MM.1S (cell line): ENCODE measurements at regions not wholly inside any gene's neighbourhood (a gene's known extent, or its start where the extent isn't known, plus 50 kb on each side); places are given as distances from the start of the nearest gene placed in this dataset.

ENCODE experiments used
- DNase-seq: peaks from one replicate; pipeline ENCODE4 v3.0.0-alpha.2; 2015
- H2AFZ ChIP-seq: fragments of 300-600 bp; sonication (generic); 2 replicates; pipeline ENCODE4 v1.6.0; 2016; ENCODE audit warnings: antibody characterized with exemption, low read length
- H3F3A ChIP-seq: fragments of 300-600 bp; sonication (generic); 2 replicates; pipeline ENCODE4 v1.6.1; 2016; ENCODE audit warnings: mild to moderate bottlenecking, antibody characterized with exemption, low read length, moderate library complexity, mixed read lengths; ENCODE audit not compliant: insufficient read depth
- H3K27ac ChIP-seq: fragments of 300-600 bp; sonication (generic); 2 replicates; pipeline ENCODE4 v1.5.1; 2016; ENCODE audit warnings: mild to moderate bottlenecking, low read length
- H3K27me3 ChIP-seq: fragments of 300-600 bp; sonication (generic); replicated peaks from 2 replicates; pipeline ENCODE4 v1.6.0; 2016; ENCODE audit warnings: low read length; ENCODE audit not compliant: insufficient read depth
- H3K36me3 ChIP-seq: fragments of 300-600 bp; sonication (generic); replicated peaks from 2 replicates; pipeline ENCODE4 v1.6.1; 2016; ENCODE audit warnings: mild to moderate bottlenecking, low read length, mixed read lengths; ENCODE audit not compliant: insufficient read depth
- H3K4me1 ChIP-seq: fragments of 300-600 bp; sonication (generic); 2 replicates; pipeline ENCODE4 v1.6.1; 2016; ENCODE audit warnings: low read length, mixed read lengths
- H3K4me2 ChIP-seq: fragments of 300-600 bp; sonication (generic); 2 replicates; pipeline ENCODE4 v1.6.0; 2016; ENCODE audit warnings: low read depth, low read length
- H3K4me3 ChIP-seq: fragments of 300-600 bp; sonication (generic); 2 replicates; pipeline ENCODE4 v1.5.1; 2016; ENCODE audit warnings: low read length, mixed read lengths
- H3K79me2 ChIP-seq: fragments of 300-600 bp; sonication (generic); 2 replicates; pipeline ENCODE4 v1.6.1; 2016; ENCODE audit warnings: mixed run types, low read length, mixed read lengths
- H3K9ac ChIP-seq: fragments of 300-600 bp; sonication (generic); 2 replicates; pipeline ENCODE4 v1.6.1; 2016; ENCODE audit warnings: low read length, mixed read lengths
- H3K9me2 ChIP-seq: fragments of 300-600 bp; sonication (generic); replicated peaks from 2 replicates; pipeline ENCODE4 v1.6.1; 2016; ENCODE audit warnings: mild to moderate bottlenecking, low read length, mixed read lengths; ENCODE audit not compliant: insufficient read depth
- H3K9me3 ChIP-seq: fragments of 300-600 bp; sonication (generic); replicated peaks from 2 replicates; pipeline ENCODE4 v1.6.1; 2016; ENCODE audit warnings: mild to moderate bottlenecking, low read length, mixed read lengths; ENCODE audit not compliant: insufficient read depth
- H4K20me1 ChIP-seq: fragments of 300-600 bp; sonication (generic); 2 replicates; pipeline ENCODE4 v1.6.1; 2016; ENCODE audit warnings: mild to moderate bottlenecking, low read length, moderate library complexity, mixed read lengths; ENCODE audit not compliant: insufficient read depth
- EZH2 ChIP-seq: fragments of 300-600 bp; sonication (generic); optimal IDR thresholded peaks from 2 replicates; pipeline ENCODE3; 2017; ENCODE audit warnings: low read depth, mild to moderate bottlenecking, antibody characterized with exemption, low read length, mixed read lengths
- EZH2phosphoT487 ChIP-seq: fragments of 300-600 bp; sonication (generic); IDR thresholded peaks from 2 replicates; pipeline ENCODE4 v1.6.1; 2018; ENCODE audit warnings: antibody characterized with exemption, low read length
- TF ChIP-seq, protein P1 (sequence below): fragments of 300-600 bp; sonication (generic); IDR thresholded peaks from 2 replicates; pipeline ENCODE4 v1.5.1; 2016; ENCODE audit warnings: antibody characterized with exemption, low read length, mixed read lengths

DNA sequence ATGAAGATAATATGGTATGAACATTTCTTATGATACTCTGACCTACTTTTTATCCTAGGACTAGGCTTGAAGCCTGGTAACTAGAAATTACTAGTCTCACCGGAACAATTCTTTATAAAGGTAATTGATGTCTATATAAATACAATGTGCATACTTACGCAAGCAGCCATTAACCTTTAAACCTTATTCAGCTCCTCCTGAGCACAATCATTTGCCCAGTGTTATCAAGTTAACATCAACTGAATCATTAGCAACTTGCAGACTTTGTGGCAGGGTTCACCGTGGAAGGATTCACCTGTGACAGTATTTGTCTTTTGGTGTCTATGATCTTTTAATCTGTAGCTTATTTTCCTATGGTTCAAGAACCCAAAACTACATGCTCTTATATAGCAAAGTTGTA lies 508.6 kb upstream of the KLHL1 start:
- Histone ChIP-seq H3K27me3 (no peaks in the 10 kb centered on the region), H3F3A (no peaks in the 10 kb centered on the region), H3K9me2 (no peaks in the 10 kb centered on the region), H3K4me3 (no peak overlapping the region), H3K79me2 (no peaks in the 10 kb centered on the region), H3K9me3 (no peaks in the 10 kb centered on the region), H2AFZ (no peak overlapping the region), H3K36me3 (no peaks in the 10 kb centered on the region), H3K4me1 (no peaks in the 10 kb centered on the region), H3K27ac (no peak overlapping the region), H3K9ac (no peak overlapping the region), H4K20me1 (no peaks in the 10 kb centered on the region), H3K4me2 (no peak overlapping the region)
- TF ChIP-seq EZH2phosphoT487, result no peak
- TF ChIP-seq, protein P1, sequence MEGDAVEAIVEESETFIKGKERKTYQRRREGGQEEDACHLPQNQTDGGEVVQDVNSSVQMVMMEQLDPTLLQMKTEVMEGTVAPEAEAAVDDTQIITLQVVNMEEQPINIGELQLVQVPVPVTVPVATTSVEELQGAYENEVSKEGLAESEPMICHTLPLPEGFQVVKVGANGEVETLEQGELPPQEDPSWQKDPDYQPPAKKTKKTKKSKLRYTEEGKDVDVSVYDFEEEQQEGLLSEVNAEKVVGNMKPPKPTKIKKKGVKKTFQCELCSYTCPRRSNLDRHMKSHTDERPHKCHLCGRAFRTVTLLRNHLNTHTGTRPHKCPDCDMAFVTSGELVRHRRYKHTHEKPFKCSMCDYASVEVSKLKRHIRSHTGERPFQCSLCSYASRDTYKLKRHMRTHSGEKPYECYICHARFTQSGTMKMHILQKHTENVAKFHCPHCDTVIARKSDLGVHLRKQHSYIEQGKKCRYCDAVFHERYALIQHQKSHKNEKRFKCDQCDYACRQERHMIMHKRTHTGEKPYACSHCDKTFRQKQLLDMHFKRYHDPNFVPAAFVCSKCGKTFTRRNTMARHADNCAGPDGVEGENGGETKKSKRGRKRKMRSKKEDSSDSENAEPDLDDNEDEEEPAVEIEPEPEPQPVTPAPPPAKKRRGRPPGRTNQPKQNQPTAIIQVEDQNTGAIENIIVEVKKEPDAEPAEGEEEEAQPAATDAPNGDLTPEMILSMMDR, result no peak
- no peak for TF ChIP-seq EZH2
- no peak for DNase-seq

- H4K20me1 ChIP-seq, result no peaks in the 10 kb centered on the region
- no peak overlapping the region for H2AFZ ChIP-seq
- H3K4me3 ChIP-seq, result no peak overlapping the region
- no peaks in the 10 kb centered on the region for H3K79me2 ChIP-seq
- H3K4me2 ChIP-seq, result no peak overlapping the region
- DNase-seq, result no peak
- TF ChIP-seq EZH2phosphoT487, result no peak
- H3K9ac ChIP-seq, result no peak overlapping the region
- no peaks in the 10 kb centered on the region for H3K9me3 ChIP-seq
- H3K27ac ChIP-seq, result no peak overlapping the region
- H3F3A ChIP-seq, result no peaks in the 10 kb centered on the region
- H3K9me2 ChIP-seq, result no peaks in the 10 kb centered on the region
- H3K4me1 ChIP-seq, result no peaks in the 10 kb centered on the region
- H3K36me3 ChIP-seq, result no peaks in the 10 kb centered on the region
- no peaks in the 10 kb centered on the region for H3K27me3 ChIP-seq
Measured at GRCh38 chr13:70613295-70613694, 505.0 kb upstream of the KLHL1 start.

GRCh38 chr13:70612881-70613280 lies 504.6 kb upstream of the KLHL1 start:
- Histone ChIP-seq H3K9ac (no peak overlapping the region), H3K9me3 (no peaks in the 10 kb centered on the region), H3K4me2 (no peak overlapping the region), H3K36me3 (no peaks in the 10 kb centered on the region), H3K79me2 (no peaks in the 10 kb centered on the region), H4K20me1 (no peaks in the 10 kb centered on the region), H3K27me3 (no peaks in the 10 kb centered on the region), H3K4me3 (no peak overlapping the region), H3F3A (no peaks in the 10 kb centered on the region), H3K9me2 (no peaks in the 10 kb centered on the region), H2AFZ (no peak overlapping the region), H3K4me1 (no peaks in the 10 kb centered on the region), H3K27ac (no peak overlapping the region)
- no peak for DNase-seq
- TF ChIP-seq EZH2 (no peak), EZH2phosphoT487 (no peak)
- TF ChIP-seq, protein P1, result no peak

GRCh38 chr13:70604448-70604847 lies 496.2 kb upstream of the KLHL1 start:
- H3K36me3 ChIP-seq, result no peaks in the 10 kb centered on the region
- no peak overlapping the region for H3K27ac ChIP-seq
- H3F3A ChIP-seq, result no peaks in the 10 kb centered on the region
- no peak overlapping the region for H2AFZ ChIP-seq
- DNase-seq, result no peak
- no peaks in the 10 kb centered on the region for H4K20me1 ChIP-seq
- H3K27me3 ChIP-seq, result no peaks in the 10 kb centered on the region
- TF ChIP-seq EZH2 (no peak), EZH2phosphoT487 (no peak)
- TF ChIP-seq, protein P1, result no peak
- H3K9me2 ChIP-seq, result no peaks in the 10 kb centered on the region
- H3K9me3 ChIP-seq, result no peaks in the 10 kb centered on the region
- no peak overlapping the region for H3K4me2 ChIP-seq
- no peak overlapping the region for H3K9ac ChIP-seq
- no peaks in the 10 kb centered on the region for H3K4me1 ChIP-seq
- H3K79me2 ChIP-seq, result no peaks in the 10 kb centered on the region
- H3K4me3 ChIP-seq, result no peak overlapping the region
